HepG2 (cell line): ENCODE measurements at regions not wholly inside any gene's neighbourhood (a gene's known extent, or its start where the extent isn't known, plus 50 kb on each side); places are given as distances from the start of the nearest gene placed in this dataset.

ENCODE experiments used
- EZH2 ChIP-seq: conservative IDR thresholded peaks from 2 replicates; pipeline ENCODE4 v1.6.1; 2012; ENCODE audit warnings: mild to moderate bottlenecking, low read depth, low read length, moderate library complexity
- FOXC1 ChIP-seq: sonication (generic); formaldehyde crosslinking; IDR thresholded peaks from 2 replicates; pipeline ENCODE4 v1.8.0; 2022; ENCODE audit warnings: mild to moderate bottlenecking, missing genetic modification reagents, borderline replicate concordance
- IRF9 ChIP-seq: sonication (generic); formaldehyde crosslinking; IDR thresholded peaks from 2 replicates; pipeline ENCODE4 v1.8.0; 2022; ENCODE audit warnings: missing genetic modification reagents, mild to moderate bottlenecking, borderline replicate concordance
- KAT2B ChIP-seq: fragments of 150-350 bp; IDR thresholded peaks from 2 replicates; pipeline ENCODE4 v1.6.1; 2014; ENCODE audit warnings: low read depth, low read length, borderline replicate concordance
- KMT2A ChIP-seq: sonication (generic); formaldehyde crosslinking; IDR thresholded peaks from 2 replicates; pipeline ENCODE4 v1.4.0; 2020; ENCODE audit warnings: missing genetic modification reagents
- SMARCE1 ChIP-seq: fragments of 450-650 bp; IDR thresholded peaks from 2 replicates; pipeline ENCODE4 v1.6.1; 2017; ENCODE audit warnings: borderline replicate concordance
- ZNF33A ChIP-seq: sonication (generic); formaldehyde crosslinking; IDR thresholded peaks from 2 replicates; pipeline ENCODE4 v1.5.1; 2020; ENCODE audit warnings: missing genetic modification reagents, mild to moderate bottlenecking, moderate library complexity, borderline replicate concordance
- ZNF609 ChIP-seq: sonication (generic); formaldehyde crosslinking; IDR thresholded peaks from 2 replicates; pipeline ENCODE4 v1.4.0; 2020; ENCODE audit warnings: mild to moderate bottlenecking, missing genetic modification reagents, borderline replicate concordance
- ZNF780A ChIP-seq: sonication (generic); formaldehyde crosslinking; IDR thresholded peaks from 2 replicates; pipeline ENCODE4 v1.8.0; 2022; ENCODE audit warnings: mild to moderate bottlenecking, missing genetic modification reagents, moderate library complexity

DNA sequence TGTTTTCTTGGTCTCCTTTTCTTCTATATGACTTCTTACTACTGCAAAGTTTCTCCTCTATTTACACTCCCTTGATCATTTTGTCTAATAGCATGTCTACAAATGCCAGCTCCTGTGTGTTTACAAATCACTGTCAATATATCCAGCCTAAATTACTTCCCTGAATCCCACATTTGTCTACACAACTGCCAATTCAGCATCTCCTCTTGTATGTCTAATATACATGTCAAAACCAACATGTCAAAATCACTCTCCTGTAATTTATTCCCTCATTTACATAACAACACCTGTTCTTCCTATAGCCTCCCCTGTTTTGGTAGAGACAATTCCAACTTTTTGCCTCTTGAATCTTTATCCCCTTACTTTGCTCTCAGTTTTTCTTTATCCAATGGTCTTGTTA, 359.3 kb downstream of the PLOD2 start (continued):
- TF ChIP-seq ZNF609 (no peak), KMT2A (no peak), ZNF33A (CRISPR knock-in tag) (no peak), ZNF780A (CRISPR knock-in tag) (no peak), KAT2B (no peak), SMARCE1 (no peak), EZH2 (no peak), IRF9 (CRISPR knock-in tag) (no peak), FOXC1 (no peak)
